Muscle of arm (tissue), 1 donor: ENCODE measurements at regions not wholly inside any gene's neighbourhood (a gene's known extent, or its start where the extent isn't known, plus 50 kb on each side); places are given as distances from the start of the nearest gene placed in this dataset.
"Not testable (repeated sequence)": the region's sequence is repeated elsewhere in the genome, so short reads cannot be mapped to it uniquely, and the experiment has no call there.

Experiments
- DNase-seq: peaks from one replicate; pipeline ENCODE4 v3.0.0-alpha.2; 2013

DNA sequence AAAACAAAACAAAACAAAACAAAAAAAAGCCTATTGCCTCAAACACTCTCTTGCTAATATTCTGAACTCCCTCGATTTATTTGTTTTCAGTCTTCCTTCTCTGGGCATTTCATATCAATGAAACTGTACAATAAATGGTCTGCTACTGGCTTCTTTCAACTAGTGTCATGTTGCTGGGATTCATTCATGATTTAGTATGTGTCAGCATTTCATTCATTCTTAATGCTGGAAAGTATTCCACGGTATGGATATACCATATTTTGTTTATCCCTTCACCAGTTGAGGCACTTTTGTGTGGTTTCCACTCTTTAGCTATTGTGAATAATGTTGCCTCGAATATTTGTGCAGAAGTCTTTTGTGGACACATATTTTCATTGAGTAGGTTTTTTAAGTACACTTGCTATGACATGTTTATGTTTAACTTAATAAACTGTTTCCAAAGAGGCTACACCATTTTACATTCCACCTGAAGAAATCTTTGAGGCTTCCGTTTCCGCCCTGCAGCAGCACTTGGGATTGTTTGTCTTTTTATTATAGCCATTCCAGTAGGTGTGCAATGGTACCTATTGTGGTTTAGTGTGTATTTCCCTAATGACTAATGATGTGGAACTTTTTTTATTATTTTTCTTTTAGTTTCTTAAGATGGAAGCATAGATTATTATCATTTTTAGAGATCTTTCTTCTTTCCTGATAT lies 543.6 kb upstream of the SOX11 start:
- no peak for DNase-seq

DNA sequence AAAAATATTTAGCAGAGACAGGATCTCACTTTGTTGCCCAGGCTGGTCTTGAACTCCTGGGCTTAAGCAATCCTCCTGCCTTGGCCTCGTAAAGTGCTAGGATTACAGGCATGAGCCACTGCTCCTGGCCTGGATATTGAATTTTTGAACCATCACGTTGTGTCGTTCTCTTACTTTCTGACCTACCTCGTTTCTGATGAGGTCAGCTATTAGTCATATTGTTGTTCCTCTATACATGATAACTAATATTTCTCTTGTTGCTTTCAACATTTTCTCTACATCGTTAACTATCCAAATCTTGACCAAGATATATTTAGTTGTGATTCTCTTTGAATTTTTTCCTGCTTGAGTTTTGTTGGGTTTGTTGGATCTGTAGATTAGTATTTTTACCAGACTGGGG lies 541.3 kb upstream of the SOX11 start:
- no peak for DNase-seq

DNA sequence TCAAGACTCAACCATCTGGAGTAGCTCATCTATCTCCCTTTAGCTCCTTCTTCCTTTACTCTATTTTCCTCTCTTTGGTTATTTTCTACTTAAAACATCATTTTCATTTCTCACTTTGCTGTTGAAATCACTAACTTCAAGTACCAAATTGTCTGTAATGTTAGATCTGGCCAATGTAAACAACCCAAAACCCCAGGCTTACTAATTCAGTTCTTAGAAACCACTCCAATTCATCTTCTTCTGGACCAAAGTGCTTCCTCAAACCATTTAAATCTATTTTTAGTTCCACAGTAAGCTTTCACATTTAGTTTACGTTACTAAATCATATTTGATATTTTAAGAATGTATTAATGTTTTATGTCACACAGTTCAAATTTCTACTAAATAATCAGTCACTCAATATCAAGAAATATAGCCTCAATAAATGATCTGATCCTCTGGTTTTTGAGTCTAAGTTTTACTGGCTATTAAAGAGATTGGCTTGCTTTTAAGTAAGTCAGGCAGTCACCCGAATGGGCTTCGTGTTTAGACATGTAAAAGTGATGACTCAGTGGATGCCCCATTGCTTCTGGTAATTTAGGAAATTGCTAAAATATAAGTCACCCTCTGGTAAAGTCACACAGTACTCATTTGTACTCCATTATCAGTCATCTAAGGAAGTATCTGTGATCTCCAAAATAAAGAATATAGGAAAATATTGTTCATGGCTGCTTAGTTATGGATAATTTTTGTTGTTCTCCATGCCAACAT lies 527.2 kb upstream of the SOX11 start:
- DNase-seq = no peak

DNA sequence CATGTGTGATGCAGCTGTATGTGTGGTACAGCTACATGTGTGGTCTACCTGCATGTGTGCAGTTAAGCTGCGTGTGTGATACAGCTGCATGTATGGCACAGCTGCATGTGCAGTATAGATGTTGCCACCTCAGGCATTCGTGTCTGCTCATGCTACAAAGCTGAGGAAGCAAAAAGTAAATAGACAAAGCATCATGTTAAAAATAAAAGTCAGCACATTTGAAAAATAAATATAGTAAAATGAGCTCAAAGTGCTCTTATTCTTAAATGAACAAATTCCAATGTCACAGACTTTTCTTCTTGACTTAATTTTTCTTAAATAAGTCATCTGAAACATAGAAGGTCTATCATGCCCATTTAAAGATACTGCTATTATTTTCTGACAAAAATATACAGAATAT lies 519.3 kb upstream of the SOX11 start:
- DNase-seq = no peak

DNA sequence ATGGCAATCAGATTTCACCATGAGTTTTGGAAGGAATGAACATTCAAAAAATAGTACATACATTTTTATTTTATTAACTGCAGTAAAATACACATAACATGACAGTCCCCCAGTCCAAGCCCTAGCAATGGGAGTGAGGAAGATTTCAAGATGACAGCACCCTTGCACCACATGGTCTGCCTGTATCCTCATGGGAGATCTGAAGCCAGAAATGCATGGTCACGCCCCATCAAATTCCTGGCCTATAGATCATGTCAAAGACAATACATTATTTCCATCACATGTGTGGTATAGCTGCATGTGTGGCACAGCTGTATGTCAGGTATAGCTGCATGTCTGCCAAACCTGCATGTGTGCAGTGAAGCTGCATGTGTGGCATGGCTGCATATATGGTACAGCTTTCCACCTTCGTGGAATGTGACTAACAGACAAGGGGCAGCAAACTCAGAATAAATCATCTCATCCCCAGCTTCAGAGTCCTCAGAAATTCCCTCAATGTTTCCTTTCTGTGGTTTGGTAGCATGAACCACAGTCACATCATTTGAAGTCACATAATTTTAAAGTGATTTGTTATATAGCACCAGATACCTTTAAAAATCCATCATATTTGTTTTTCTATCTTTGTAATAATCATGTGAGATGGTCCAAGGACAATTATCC lies 518.2 kb upstream of the SOX11 start:
- no peak for DNase-seq

DNA sequence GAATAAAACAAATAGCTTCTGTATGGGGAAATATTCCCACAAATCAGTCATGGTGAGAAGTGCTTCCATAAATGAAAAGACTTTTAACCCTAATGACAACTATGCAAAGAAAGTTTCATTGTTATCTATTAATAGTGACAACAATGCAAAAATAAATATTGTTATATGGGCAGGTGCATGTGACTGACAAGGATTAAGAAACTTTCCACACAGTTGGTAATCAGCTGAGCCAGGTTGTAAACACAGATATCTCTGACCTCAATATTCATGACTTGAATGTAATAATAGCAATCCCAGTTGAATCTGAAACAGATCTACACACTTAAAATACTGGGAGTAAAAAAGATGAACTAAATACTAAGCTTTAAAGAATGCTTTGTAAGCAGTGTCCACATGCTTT lies 517.0 kb upstream of the SOX11 start:
- no peak for DNase-seq

DNA sequence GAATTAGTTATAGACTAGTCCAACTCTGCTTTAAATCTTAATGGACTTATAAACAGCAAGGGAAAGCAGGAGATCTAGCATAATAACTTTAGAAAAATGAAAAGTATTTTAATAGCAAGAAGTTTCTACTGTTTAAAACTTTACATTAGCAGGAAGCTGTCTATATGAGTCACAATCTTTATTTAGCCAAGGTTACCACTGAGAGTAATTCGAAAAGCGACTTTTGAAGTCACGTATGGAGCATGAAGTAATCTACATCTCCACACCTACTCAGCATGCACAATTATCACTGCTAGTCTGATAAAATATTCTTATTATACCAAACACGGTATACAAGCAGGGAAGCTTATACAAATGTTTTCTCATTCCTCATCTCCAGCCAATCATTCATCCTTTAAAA lies 515.4 kb upstream of the SOX11 start:
- DNase-seq = no peak

DNA sequence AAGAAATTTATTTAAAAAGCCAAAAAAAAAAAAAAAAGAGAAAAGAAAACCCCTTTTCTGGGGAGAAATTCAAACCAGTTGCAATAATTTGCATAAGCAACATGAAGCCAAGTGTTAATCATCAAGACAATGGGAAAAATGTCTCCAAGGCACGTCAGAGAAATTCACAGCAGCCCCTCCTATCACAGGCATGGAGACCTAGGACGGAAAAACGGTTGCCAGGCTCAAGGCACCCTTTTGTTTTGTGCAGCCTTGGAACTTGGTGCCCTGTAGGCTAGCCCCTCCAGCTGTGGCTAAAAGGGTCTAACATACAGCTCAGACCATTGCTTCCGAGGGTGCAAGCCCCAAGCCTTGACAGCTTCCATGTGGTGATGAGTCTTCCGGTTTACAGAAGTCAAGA lies 509.2 kb upstream of the SOX11 start:
- no peak for DNase-seq

DNA sequence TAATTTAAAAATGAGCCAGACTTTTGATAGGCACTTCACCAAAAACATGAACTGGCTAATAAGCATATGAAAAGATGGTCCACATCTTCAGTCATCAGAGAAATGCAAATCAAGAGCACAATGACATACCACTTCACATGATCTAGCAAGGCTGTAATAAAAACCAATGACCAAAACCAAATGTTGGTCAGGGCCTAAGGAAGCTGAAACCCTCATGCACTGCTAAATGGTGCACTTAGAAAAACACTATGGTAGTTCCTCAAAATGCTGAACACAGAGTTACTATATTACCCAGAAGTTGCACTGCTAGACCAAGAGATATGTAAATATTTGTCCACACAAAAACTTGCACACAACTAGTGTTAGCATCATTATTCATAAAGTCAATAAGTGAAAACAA lies 504.9 kb upstream of the SOX11 start:
- DNase-seq = no peak

DNA sequence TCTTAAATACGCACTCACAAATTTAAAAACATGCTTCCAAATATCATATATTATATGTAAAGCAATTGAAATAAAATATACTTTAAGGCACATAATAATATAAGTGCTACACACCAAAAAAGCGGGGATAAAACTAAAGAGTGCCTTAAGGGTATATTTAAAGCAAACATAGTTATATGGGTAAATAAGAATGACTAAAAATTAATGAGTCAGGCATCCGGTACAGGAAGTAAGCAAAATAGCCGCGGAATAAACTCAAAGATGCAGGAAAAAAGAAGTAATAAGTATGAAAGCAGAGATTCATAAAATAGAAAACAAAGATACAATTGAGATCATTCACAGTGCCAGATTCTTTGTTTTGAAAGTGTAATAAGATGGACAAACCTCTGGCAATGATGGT lies 503.5 kb upstream of the SOX11 start:
- DNase-seq = no peak

DNA sequence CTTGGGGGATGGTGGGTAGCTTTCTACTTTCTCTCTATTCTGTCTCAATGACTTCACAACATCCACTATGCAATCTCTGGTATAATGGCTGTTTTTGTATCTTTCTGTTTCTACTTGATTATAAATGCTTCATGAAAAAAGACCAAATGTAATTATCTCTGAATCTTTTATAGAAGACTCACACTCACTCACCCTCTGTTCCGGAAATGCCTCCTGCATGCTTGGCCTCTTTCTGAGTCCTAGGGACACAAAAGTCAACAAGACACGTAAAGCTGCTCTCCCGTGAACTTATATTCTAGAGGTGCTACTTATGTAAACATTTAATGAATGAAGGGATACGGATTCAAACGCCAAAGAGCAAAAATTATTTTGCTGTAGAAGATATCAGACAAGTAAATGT lies 502.2 kb upstream of the SOX11 start:
- DNase-seq = no peak

DNA sequence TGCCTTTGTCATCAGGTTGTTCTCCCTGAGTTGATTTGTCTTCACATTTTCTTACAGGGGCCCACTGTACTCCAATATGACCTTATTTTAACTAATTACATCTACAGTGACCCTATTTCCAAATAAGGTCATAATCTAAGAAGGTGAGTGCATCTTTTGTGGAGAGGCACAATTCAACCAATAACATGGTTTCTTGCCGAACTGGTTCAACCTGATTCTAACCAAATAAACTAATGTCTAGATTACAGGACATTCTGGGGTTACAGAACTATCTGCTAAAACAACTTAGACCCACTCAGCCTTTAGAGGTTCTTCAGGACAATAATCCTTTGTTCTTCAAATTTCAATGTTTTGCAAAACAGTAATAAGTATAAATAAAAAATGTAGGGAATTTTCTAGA lies 496.5 kb upstream of the SOX11 start:
- no peak for DNase-seq

DNA sequence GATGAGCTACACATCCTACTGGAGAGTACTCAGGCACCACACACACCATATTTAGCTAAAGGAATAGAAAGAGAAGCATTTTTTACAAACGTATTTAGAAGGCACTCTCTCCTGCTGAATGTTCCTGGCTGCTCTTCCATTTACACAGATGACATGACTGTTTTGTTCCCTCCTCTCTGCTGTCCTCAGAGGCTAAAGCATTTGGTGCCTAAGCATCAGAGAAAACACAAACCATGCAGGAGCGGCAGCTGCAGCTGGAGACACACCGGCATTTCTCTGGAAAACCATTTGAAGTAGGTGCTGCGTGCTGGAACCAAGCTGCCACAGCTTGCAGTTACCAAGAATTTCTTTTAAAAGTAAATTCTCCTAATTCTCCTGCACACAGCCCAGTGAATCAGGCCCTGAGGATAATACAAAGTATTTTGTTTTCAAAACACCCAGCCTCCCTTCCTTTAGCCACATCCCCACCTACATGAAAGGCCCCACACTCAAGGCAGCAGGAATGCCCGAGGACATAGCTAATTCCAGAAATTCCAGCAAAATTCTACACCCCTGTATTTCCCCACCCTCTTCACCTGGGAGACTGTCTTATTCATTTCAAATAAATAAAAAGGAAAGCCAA lies 488.9 kb upstream of the SOX11 start:
- DNase-seq = no peak

DNA sequence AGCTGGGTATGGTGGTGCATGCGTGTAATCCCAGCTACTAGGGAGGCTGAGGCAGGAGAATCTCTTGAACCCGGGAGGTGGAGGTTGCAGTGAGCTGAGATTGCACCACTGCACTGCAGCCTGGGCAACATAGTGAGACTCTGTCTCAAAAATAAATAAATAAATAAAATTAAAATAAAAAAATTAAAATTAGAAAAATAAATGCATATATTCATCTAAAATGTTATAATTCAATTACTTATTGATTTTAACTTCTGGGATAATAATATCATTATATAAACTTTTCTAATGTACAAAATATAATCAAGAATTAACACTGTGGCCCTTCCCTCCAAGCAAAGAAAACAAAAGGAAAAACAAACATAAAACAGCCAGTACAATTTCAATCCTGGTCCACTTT lies 485.4 kb upstream of the SOX11 start:
- DNase-seq = not testable (repeated sequence)

DNA sequence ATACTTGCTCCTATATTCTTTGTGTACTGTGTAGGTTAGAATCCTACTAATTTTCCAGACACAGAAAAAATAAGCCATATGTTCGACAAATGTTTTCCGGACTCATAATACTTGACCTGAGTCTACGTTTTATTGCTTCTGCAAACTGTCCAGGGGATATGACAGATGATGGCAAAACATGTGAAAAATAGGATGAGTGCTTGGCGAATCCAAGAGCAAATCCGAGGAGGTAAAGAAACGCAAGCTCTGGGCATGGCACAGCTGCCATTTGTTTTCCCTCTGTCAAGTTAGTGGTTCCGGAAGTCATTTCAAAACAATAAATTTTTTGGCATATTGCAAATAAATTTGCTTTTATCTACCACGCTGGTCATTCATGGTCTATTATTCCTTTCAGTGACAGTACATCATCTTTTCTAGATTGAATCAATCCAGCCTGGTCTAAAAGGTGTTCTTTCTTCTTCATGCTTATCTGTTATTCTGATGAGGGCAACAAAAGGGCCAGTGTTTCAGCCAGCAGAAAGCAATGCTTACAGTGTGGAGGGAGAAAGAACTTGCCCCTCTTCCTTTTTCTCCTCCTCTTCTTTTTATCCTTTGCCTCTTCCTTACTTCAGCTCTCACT lies 476.1 kb upstream of the SOX11 start:
- DNase-seq = no peak

DNA sequence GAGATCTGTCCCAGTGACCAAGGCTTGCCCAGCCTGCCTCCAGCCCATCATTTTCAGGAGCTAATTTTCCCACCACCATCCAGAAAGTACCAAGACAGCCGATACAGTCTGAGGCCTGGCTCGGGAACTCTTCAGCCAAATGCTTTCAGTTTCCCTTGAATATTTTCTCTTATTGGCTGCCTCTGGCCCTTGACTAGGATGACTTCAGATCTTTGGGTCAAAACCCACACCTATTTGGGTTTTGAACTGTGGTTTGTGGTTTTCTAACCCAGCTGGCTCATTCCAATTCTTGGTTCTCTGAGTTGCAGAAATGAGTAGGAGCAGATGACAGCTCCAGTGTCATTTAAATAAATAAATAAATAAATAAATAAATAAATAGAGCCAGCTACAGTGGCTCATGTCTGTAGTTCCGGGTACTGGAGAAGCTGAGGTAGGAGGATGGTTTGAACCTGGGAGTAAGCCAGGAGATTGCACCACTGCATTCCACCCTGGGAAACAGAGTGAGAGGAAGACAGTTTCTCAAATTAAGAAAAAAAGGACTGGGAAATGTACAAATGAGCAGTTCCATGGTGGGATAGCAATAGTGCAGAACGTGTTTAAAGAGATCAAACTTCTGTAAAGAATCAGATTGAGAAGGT lies 465.0 kb upstream of the SOX11 start:
- DNase-seq = no peak

DNA sequence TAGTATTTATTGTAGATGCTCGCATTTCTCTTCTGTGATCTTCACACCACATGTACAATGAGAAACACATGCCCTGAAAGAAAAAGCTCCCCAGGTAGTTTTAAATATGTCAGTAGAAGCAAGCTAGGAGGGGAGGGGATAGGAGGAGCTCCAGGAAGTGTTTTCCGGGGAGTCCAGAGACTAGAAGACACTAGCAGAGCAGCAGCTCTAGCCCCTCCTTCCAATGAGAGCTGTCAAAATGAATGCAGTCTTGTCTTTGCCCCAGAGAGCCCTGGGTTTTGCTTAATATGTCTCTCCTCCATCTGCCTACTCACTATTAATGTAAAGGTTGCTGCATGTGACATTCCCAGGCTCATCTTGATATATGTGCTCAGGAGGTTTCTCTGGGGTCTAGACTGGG lies 462.6 kb upstream of the SOX11 start:
- DNase-seq = no peak

DNA sequence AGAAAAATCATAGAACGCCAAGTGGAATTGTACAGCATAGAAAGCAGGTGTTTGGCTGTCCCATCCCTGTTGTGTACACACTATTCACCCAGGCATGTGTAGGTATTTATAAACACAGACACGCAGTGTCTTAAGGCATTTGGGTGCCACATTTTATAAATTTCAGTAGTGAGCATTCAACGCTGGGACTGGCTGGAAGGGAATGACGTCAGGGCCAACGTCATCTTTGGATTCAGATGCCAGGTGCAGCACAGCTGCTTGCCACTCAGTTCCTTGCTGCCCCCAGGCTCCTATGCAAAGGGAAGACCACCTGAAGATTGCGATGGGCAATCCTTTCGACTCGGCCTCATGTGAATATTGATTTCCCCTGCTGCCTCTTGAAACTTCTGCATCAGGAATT lies 461.7 kb upstream of the SOX11 start:
- DNase-seq = no peak

DNA sequence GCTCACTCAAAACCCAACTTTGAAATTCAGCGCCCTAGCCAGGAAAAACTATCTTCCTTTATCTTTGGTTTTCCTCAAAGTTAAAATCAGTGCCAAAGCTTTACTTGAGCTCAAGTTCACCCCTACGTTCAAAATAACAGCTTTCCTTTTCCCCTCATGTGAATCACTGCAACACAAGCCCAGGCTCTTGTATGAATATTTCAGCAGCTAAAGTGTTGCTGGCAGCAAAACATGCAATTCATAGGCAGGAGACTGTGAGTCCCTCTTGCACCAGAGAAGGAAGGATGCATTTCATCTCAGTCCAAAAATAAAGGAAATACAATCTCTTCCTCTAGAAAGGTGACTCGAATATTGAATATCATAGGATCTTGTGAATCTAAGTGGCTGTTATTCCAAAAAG lies 461.3 kb upstream of the SOX11 start:
- no peak for DNase-seq

DNA sequence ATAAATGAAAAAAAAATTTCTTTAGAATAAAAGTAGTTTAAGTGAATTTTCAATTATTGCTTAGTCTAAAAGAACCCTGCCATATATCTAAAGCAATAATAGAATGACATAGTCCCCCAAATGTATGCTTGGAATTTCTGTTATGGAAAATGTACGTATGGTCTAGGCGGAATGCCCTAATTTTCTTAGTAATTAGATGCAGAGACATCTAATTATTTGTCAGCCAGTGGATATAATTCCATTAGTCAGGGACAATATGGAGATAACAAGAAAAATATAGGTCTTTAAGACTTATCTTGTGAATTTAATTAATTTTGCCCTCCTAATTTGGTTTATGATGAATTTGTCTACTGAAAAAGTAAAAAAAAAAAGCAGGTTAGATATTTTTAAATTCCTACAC lies 460.9 kb upstream of the SOX11 start:
- DNase-seq = no peak

DNA sequence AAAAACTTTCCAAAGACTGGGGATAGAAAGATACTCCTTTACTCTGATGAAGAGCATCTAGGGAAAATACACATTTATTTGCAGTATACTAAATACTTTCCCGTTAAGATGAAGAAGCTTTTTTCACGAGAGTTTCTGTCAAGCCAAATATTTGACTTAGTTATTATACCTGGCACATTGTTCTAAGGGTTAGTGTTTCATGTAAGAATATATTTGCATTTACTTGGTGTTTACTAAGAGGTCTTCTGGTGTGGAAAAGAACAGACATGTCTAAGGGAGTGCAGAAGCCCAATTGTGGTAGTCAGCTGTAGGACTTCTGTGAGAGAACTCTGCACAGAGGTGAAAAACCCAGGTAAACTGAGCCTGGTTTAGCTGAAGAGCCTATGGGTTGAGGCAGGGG lies 457.6 kb upstream of the SOX11 start:
- no peak for DNase-seq

DNA sequence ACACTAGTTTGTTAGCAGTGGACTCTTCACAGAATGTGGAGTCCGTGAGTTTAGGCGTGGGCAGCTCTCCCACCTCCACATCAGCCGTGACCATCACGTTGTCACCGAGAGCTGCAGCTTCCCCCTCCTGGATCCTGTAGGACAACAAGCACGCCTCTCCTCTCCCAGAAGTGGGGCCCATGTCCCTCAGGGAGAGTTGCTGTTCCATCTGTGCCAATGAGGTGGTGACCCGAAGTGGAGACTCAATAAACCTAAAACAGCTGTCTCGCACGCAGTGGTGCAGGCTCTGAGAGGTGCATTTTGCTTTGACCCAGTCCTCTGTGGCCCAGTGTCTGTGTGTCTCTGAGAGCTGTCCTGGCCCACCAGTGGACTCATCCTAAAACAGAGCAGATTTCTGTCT lies 456.5 kb upstream of the SOX11 start:
- no peak for DNase-seq
